ENCODE measurements at regions not wholly inside any gene's neighbourhood (a gene's known extent, or its start where the extent isn't known, plus 50 kb on each side); places are given as distances from the start of the nearest gene placed in this dataset.

- no peak overlapping the region for H3K27ac ChIP-seq
- no peak overlapping the region for H3K4me3 ChIP-seq
- DNase-seq, result no peak
- intact Hi-C loops (cut with DNase I), result loop anchor here in 1 of 4 donors (2.0 kb wide), 1 partner anchor 19 kb away; no protein-coding TSS in a partner anchor
- 65 to 80% (median 72%) methylated on average over 5 of the region's 5 CpGs for WGBS, 3 donors
- H3K4me1 ChIP-seq (ENCODE audit: insufficient read depth), result no peaks in the 10 kb centered on the region
- H3K36me3 ChIP-seq, result no peaks in the 10 kb centered on the region
- H3K27me3 ChIP-seq, result no peaks in the 10 kb centered on the region
- TF ChIP-seq CTCF (IDR thresholded peaks at IDR 0.05) (no peak), POLR2A (IDR thresholded peaks at IDR 0.05) (no peak), EP300 (IDR thresholded peaks at IDR 0.05) (no peak)
- H3K9me3 ChIP-seq, result no peaks in the 10 kb centered on the region
Measured at GRCh38 chr7:45456105-45456504, 118.1 kb upstream of the ADCY1 start.

- TF ChIP-seq POLR2A (IDR thresholded peaks at IDR 0.05), result no peak
- no peak for TF ChIP-seq CTCF (IDR thresholded peaks at IDR 0.05)
- no peak for TF ChIP-seq EP300 (IDR thresholded peaks at IDR 0.05)
- WGBS, 3 donors, result 50 to 67% (median 55%) methylated on average over 5 of the region's 5 CpGs
- no peaks in the 10 kb centered on the region for H3K27me3 ChIP-seq
- intact Hi-C loops (cut with DNase I), result loop anchor here in 1 of 4 donors (2.0 kb wide), 1 partner anchor 20 kb away; no protein-coding TSS in a partner anchor
- DNase-seq, result no peak
- no peak overlapping the region for H3K4me3 ChIP-seq
- H3K9me3 ChIP-seq, result no peaks in the 10 kb centered on the region
- no peaks in the 10 kb centered on the region for H3K4me1 ChIP-seq (ENCODE audit: insufficient read depth)
- H3K36me3 ChIP-seq, result no peaks in the 10 kb centered on the region
- no peak overlapping the region for H3K27ac ChIP-seq
Measured at GRCh38 chr7:45456747-45457524, 117.2 kb upstream of the ADCY1 start.

- no peaks in the 10 kb centered on the region for H3K27me3 ChIP-seq
- H3K4me3 ChIP-seq, result no peak overlapping the region
- no peaks in the 10 kb centered on the region for H3K9me3 ChIP-seq
- TF ChIP-seq EP300 (IDR thresholded peaks at IDR 0.05) (no peak), CTCF (IDR thresholded peaks at IDR 0.05) (no peak), POLR2A (IDR thresholded peaks at IDR 0.05) (no peak)
- no peaks in the 10 kb centered on the region for H3K36me3 ChIP-seq
- DNase-seq, result no peak
- intact Hi-C loops (cut with DNase I), result loop anchor here in 1 of 4 donors (2.0 kb wide), 1 partner anchor 21 kb away; no protein-coding TSS in a partner anchor
- H3K27ac ChIP-seq, result no peak overlapping the region
- WGBS, 3 donors, result 41 to 65% (median 46%) methylated on average over 3 of the region's 3 CpGs
- no peaks in the 10 kb centered on the region for H3K4me1 ChIP-seq (ENCODE audit: insufficient read depth)
Measured at GRCh38 chr7:45457591-45457990, 116.6 kb upstream of the ADCY1 start.

GRCh38 chr7:45459476-45459875, 114.7 kb upstream of the ADCY1 start:
- TF ChIP-seq POLR2A (IDR thresholded peaks at IDR 0.05), result no peak
- no peak for TF ChIP-seq EP300 (IDR thresholded peaks at IDR 0.05)
- no peak for TF ChIP-seq CTCF (IDR thresholded peaks at IDR 0.05)

More at GRCh38 chr7:45459476-45459875, 114.7 kb upstream of the ADCY1 start:
- DNase-seq, result no peak
- intact Hi-C loops (cut with DNase I), result no loop called here
- no peak overlapping the region for H3K4me3 ChIP-seq
- 58 to 67% (median 59%) methylated on average over 4 of the region's 4 CpGs for WGBS, 3 donors
- H3K27me3 ChIP-seq, result no peaks in the 10 kb centered on the region
- no peaks in the 10 kb centered on the region for H3K36me3 ChIP-seq
- H3K9me3 ChIP-seq, result no peaks in the 10 kb centered on the region
- H3K27ac ChIP-seq, result no peak overlapping the region
- no peaks in the 10 kb centered on the region for H3K4me1 ChIP-seq (ENCODE audit: insufficient read depth)

Data from ovary (tissue), 7 donors.